ENCODE measurements at regions not wholly inside any gene's neighbourhood (a gene's known extent, or its start where the extent isn't known, plus 50 kb on each side); places are given as distances from the start of the nearest gene placed in this dataset.

GRCh38 chr6:137357263-137357947 is 136.8 kb downstream of the OLIG3 start:
- DNase-seq (ENCODE audit: low read depth in 2 of 2, low spot score in 1 of 2): no peak

- DNase-seq (ENCODE audit: low read depth in 2 of 2, low spot score in 1 of 2): no peak
Measured at GRCh38 chr6:137353842-137354397, 134.7 kb upstream of the IFNGR1 start.

GRCh38 chr6:137353346-137353745 is 134.2 kb upstream of the IFNGR1 start:
- no peak for DNase-seq (ENCODE audit: low read depth in 2 of 2, low spot score in 1 of 2)

- DNase-seq (ENCODE audit: low read depth in 2 of 2, low spot score in 1 of 2): no peak
Measured at GRCh38 chr6:137352859-137353258, 133.7 kb upstream of the IFNGR1 start.

GRCh38 chr6:137351890-137352289 is 132.7 kb upstream of the IFNGR1 start:
- no peak for DNase-seq (ENCODE audit: low read depth in 2 of 2, low spot score in 1 of 2)

GRCh38 chr6:137350857-137351256 is 131.7 kb upstream of the IFNGR1 start:
- no peak for DNase-seq (ENCODE audit: low read depth in 2 of 2, low spot score in 1 of 2)

GRCh38 chr6:137349856-137350830 is 131.0 kb upstream of the IFNGR1 start:
- DNase-seq (ENCODE audit: low read depth in 2 of 2, low spot score in 1 of 2): no peak

GRCh38 chr6:137348777-137349176 is 129.6 kb upstream of the IFNGR1 start:
- DNase-seq (ENCODE audit: low read depth in 2 of 2, low spot score in 1 of 2): no peak

GRCh38 chr6:137343241-137343640 is 124.1 kb upstream of the IFNGR1 start:
- DNase-seq (ENCODE audit: low read depth in 2 of 2, low spot score in 1 of 2): no peak

- DNase-seq (ENCODE audit: low read depth in 2 of 2, low spot score in 1 of 2): no peak
Measured at GRCh38 chr6:137342607-137343190, 123.5 kb upstream of the IFNGR1 start.

GRCh38 chr6:137341681-137342195 is 122.6 kb upstream of the IFNGR1 start:
- DNase-seq (ENCODE audit: low read depth in 2 of 2, low spot score in 1 of 2): peak; percentile 11

- DNase-seq (ENCODE audit: low read depth in 2 of 2, low spot score in 1 of 2): no peak
Measured at GRCh38 chr6:137339929-137340559, 120.9 kb upstream of the IFNGR1 start.

- DNase-seq (ENCODE audit: low read depth in 2 of 2, low spot score in 1 of 2): no peak
Measured at GRCh38 chr6:137334884-137335283, 115.7 kb upstream of the IFNGR1 start.

GRCh38 chr6:137334094-137334493 is 114.9 kb upstream of the IFNGR1 start:
- no peak for DNase-seq (ENCODE audit: low read depth in 2 of 2, low spot score in 1 of 2)

GRCh38 chr6:137332637-137333280 is 113.6 kb upstream of the IFNGR1 start:
- DNase-seq (ENCODE audit: low read depth in 2 of 2, low spot score in 1 of 2): no peak

- no peak for DNase-seq (ENCODE audit: low read depth in 2 of 2, low spot score in 1 of 2)
Measured at GRCh38 chr6:137323860-137324259, 104.7 kb upstream of the IFNGR1 start.

GRCh38 chr6:137320271-137320670 is 101.1 kb upstream of the IFNGR1 start:
- DNase-seq (ENCODE audit: low read depth in 2 of 2, low spot score in 1 of 2): no peak

GRCh38 chr6:137316626-137317025 is 97.4 kb upstream of the IFNGR1 start:
- DNase-seq (ENCODE audit: low read depth in 2 of 2, low spot score in 1 of 2): no peak

GRCh38 chr6:137315081-137315480 is 95.9 kb upstream of the IFNGR1 start:
- DNase-seq (ENCODE audit: low read depth in 2 of 2, low spot score in 1 of 2): no peak

All from stimulated activated CD8-positive, alpha-beta memory T cell treated with anti-CD3 and anti-CD28 coated beads, Interleukin-4, amount 100 ng/mL, for 4 hours (primary cell).